Nephron (organoid): ENCODE measurements at regions not wholly inside any gene's neighbourhood (a gene's known extent, or its start where the extent isn't known, plus 50 kb on each side); places are given as distances from the start of the nearest gene placed in this dataset.

Source experiments
- H3K27ac Mint-ChIP-seq, 3 experiments: 2 replicates each; pipeline ENCODE4 v1.8.0; 2020; ENCODE audit warnings: mixed read lengths in 3 of 3, mild to moderate bottlenecking in 2 of 3, moderate library complexity in 1 of 3
- H3K27me3 Mint-ChIP-seq: 2 replicates; pipeline ENCODE4 v1.8.0; 2021; ENCODE audit warnings: low read depth, mild to moderate bottlenecking, moderate library complexity, mixed read lengths
- H3K36me3 Mint-ChIP-seq: 2 replicates; pipeline ENCODE4 v1.8.0; 2020; ENCODE audit warnings: low read depth, mixed read lengths
- H3K4me1 Mint-ChIP-seq: 2 replicates; pipeline ENCODE4 v1.8.0; 2020; ENCODE audit warnings: mixed read lengths
- H3K4me3 Mint-ChIP-seq, 3 experiments: 2 replicates each; pipeline ENCODE4 v1.8.0; 2020; ENCODE audit warnings: mild to moderate bottlenecking in 3 of 3, mixed read lengths in 3 of 3, moderate library complexity in 2 of 3
- H3K9me3 Mint-ChIP-seq: 2 replicates; pipeline ENCODE4 v1.8.0; 2020; ENCODE audit warnings: mixed read lengths
- TF ChIP-seq, protein P1 (sequence below), 3 experiments: fragments of 200-600 bp; sonication (generic); IDR thresholded peaks; one replicate each; pipeline ENCODE4 v1.5.0; 2021; ENCODE audit warnings: antibody characterized with exemption in 3 of 3; ENCODE audit not compliant: unreplicated experiment in 3 of 3

DNA sequence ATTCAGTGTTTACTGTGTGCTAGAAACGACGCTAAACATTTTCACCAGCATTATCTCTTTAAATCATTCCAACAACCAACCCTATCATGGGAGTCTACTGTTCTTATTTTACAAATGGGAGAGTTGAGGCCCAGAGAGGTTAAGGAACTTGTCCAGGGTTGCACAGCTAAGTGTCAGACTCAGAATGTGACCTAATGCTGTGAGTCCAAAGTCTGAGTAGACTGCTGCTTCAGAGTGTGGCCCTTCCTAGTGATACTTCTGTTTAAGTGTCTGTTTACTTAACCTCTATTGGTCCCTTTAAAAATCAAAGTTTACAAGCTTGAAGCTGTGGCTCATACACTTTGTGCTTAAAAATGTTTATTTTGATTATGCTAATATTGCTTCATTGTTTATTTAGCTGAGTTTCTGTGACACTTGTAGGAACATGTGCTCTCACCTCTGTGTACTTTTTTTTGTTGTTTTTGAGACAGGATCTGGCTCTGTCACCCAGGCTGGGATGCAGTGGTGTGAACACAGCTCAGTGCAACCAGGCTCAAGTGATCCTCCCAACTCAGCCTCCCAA is 84.4 kb upstream of the SYPL1 start:
- TF ChIP-seq, protein P1, sequence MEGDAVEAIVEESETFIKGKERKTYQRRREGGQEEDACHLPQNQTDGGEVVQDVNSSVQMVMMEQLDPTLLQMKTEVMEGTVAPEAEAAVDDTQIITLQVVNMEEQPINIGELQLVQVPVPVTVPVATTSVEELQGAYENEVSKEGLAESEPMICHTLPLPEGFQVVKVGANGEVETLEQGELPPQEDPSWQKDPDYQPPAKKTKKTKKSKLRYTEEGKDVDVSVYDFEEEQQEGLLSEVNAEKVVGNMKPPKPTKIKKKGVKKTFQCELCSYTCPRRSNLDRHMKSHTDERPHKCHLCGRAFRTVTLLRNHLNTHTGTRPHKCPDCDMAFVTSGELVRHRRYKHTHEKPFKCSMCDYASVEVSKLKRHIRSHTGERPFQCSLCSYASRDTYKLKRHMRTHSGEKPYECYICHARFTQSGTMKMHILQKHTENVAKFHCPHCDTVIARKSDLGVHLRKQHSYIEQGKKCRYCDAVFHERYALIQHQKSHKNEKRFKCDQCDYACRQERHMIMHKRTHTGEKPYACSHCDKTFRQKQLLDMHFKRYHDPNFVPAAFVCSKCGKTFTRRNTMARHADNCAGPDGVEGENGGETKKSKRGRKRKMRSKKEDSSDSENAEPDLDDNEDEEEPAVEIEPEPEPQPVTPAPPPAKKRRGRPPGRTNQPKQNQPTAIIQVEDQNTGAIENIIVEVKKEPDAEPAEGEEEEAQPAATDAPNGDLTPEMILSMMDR (IDR thresholded peaks at IDR 0.05; ENCODE audit: unreplicated experiment in 3 of 3), result no peak
- H3K36me3 Mint-ChIP-seq, result no peaks in the 10 kb centered on the region
- H3K9me3 Mint-ChIP-seq, result no peaks in the 10 kb centered on the region
- no peak overlapping the region for H3K27ac Mint-ChIP-seq
- no peak overlapping the region for H3K4me3 Mint-ChIP-seq
- peaks cover 12% of the 10 kb centered on the region for H3K27me3 Mint-ChIP-seq
- H3K4me1 Mint-ChIP-seq, result no peaks in the 10 kb centered on the region

- TF ChIP-seq, protein P1 (IDR thresholded peaks at IDR 0.05; ENCODE audit: unreplicated experiment in 3 of 3), result no peak
- no peak overlapping the region for H3K27ac Mint-ChIP-seq
- H3K9me3 Mint-ChIP-seq, result no peaks in the 10 kb centered on the region
- peaks cover 16% of the 10 kb centered on the region for H3K27me3 Mint-ChIP-seq
- no peak overlapping the region for H3K4me3 Mint-ChIP-seq
- no peaks in the 10 kb centered on the region for H3K4me1 Mint-ChIP-seq
- no peaks in the 10 kb centered on the region for H3K36me3 Mint-ChIP-seq
Measured at GRCh38 chr7:106193661-106194060, 81.5 kb upstream of the SYPL1 start.

- Mint-ChIP-seq H3K27me3 (peaks cover 13% of the 10 kb centered on the region), H3K27ac (no peak overlapping the region), H3K36me3 (no peaks in the 10 kb centered on the region), H3K4me1 (no peaks in the 10 kb centered on the region), H3K4me3 (no peak overlapping the region), H3K9me3 (no peaks in the 10 kb centered on the region)
- TF ChIP-seq, protein P1 (IDR thresholded peaks at IDR 0.05; ENCODE audit: unreplicated experiment in 3 of 3), result no peak
Measured at GRCh38 chr7:106190589-106191330, 78.6 kb upstream of the SYPL1 start.

DNA sequence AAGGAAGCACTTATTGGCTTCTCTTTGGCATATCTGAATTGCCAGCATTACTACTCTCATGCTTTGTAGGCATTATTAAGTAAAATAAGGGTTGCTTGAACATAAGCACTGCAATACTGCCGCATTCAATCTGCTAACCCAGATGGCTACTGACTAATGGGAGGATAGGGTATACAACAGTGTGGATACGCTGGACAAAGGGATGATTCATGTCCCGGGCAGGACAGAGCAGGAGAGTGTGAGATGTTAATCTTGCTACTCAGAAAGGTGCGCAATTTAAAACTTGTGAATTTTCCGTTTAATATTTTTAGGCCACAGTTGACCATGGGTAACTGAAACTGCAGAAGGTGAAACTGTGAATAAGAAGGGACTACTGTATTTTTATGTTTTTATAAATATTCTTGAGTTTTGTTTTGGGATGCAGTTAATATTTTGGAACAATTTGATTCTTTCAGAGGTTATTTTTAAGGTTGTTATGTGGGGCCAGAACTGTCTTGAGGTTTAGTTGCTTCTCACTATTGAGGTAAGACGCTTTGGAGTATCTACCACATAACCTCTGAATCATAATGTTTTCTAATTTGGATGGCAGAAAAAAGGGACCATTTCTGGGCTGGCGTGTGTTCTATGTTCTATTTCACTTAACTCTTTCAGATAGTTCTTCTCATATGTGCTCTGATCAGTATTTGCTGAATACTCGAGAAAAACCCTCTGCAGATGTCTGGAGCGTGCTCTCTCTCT is 75.7 kb upstream of the SYPL1 start:
- TF ChIP-seq, protein P1 (IDR thresholded peaks at IDR 0.05; ENCODE audit: unreplicated experiment in 3 of 3), result no peak
- no peaks in the 10 kb centered on the region for H3K36me3 Mint-ChIP-seq
- no peaks in the 10 kb centered on the region for H3K4me1 Mint-ChIP-seq
- H3K9me3 Mint-ChIP-seq, result no peaks in the 10 kb centered on the region
- no peak overlapping the region for H3K27ac Mint-ChIP-seq
- H3K27me3 Mint-ChIP-seq, result peaks cover 7% of the 10 kb centered on the region
- no peak overlapping the region for H3K4me3 Mint-ChIP-seq

GRCh38 chr7:106185719-106186118 is 73.6 kb upstream of the SYPL1 start:
- H3K36me3 Mint-ChIP-seq, result no peaks in the 10 kb centered on the region
- peaks cover 3% of the 10 kb centered on the region for H3K27me3 Mint-ChIP-seq
- no peak overlapping the region for H3K27ac Mint-ChIP-seq
- no peaks in the 10 kb centered on the region for H3K4me1 Mint-ChIP-seq
- H3K9me3 Mint-ChIP-seq, result no peaks in the 10 kb centered on the region
- H3K4me3 Mint-ChIP-seq, result no peak overlapping the region
- TF ChIP-seq, protein P1 (IDR thresholded peaks at IDR 0.05; ENCODE audit: unreplicated experiment in 3 of 3), result no peak
